Germinal center (tissue), 1 donor: ENCODE measurements at regions not wholly inside any gene's neighbourhood (a gene's known extent, or its start where the extent isn't known, plus 50 kb on each side); places are given as distances from the start of the nearest gene placed in this dataset.
"Not testable (repeated sequence)": the region's sequence is repeated elsewhere in the genome, so short reads cannot be mapped to it uniquely, and the experiment has no call there.

Experiments used
- DNase-seq: peaks from one replicate; pipeline ENCODE4 v3.0.0; 2012; ENCODE audit warnings: mixed read lengths, low spot score

- DNase-seq, result no peak
Measured at GRCh38 chr10:14425034-14425433, 94.3 kb upstream of the FRMD4A start.

GRCh38 chr10:14423111-14423744 lies 92.5 kb upstream of the FRMD4A start:
- no peak for DNase-seq

- no peak for DNase-seq
Measured at GRCh38 chr10:14422431-14422830, 91.7 kb upstream of the FRMD4A start.

- DNase-seq, result no peak
Measured at GRCh38 chr10:14421941-14422340, 91.2 kb upstream of the FRMD4A start.

GRCh38 chr10:14417336-14417735 lies 86.6 kb upstream of the FRMD4A start:
- DNase-seq, result not testable (repeated sequence)

- no peak for DNase-seq
Measured at GRCh38 chr10:14416308-14416700, 85.6 kb upstream of the FRMD4A start.

- DNase-seq, result no peak
Measured at GRCh38 chr10:14415676-14416307, 85.1 kb upstream of the FRMD4A start.

- DNase-seq, result no peak
Measured at GRCh38 chr10:14414901-14415300, 84.2 kb upstream of the FRMD4A start.

- DNase-seq, result no peak
Measured at GRCh38 chr10:14413523-14413922, 82.8 kb upstream of the FRMD4A start.

GRCh38 chr10:14412624-14413023 lies 81.9 kb upstream of the FRMD4A start:
- DNase-seq, result no peak

- DNase-seq, result no peak
Measured at GRCh38 chr10:14409856-14410458, 79.2 kb upstream of the FRMD4A start.

GRCh38 chr10:14409247-14409646 lies 78.5 kb upstream of the FRMD4A start:
- DNase-seq, result no peak

- DNase-seq, result no peak
Measured at GRCh38 chr10:14408139-14408538, 77.4 kb upstream of the FRMD4A start.

- DNase-seq, result no peak
Measured at GRCh38 chr10:14407567-14407966, 76.8 kb upstream of the FRMD4A start.

- DNase-seq, result no peak
Measured at GRCh38 chr10:14405076-14406065, 74.6 kb upstream of the FRMD4A start.

- DNase-seq, result no peak
Measured at GRCh38 chr10:14403881-14404623, 73.3 kb upstream of the FRMD4A start.

GRCh38 chr10:14403359-14403758 lies 72.6 kb upstream of the FRMD4A start:
- no peak for DNase-seq

GRCh38 chr10:14399641-14400040 lies 68.9 kb upstream of the FRMD4A start:
- no peak for DNase-seq

GRCh38 chr10:14397066-14397465 lies 66.3 kb upstream of the FRMD4A start:
- DNase-seq, result no peak

- DNase-seq, result peak; percentile 13
Measured at GRCh38 chr10:14396411-14397048, 65.8 kb upstream of the FRMD4A start.

GRCh38 chr10:14394179-14394578 lies 63.5 kb upstream of the FRMD4A start:
- DNase-seq, result no peak
